Occipital lobe (tissue), 1 donor: ENCODE measurements at regions not wholly inside any gene's neighbourhood (a gene's known extent, or its start where the extent isn't known, plus 50 kb on each side); places are given as distances from the start of the nearest gene placed in this dataset.

Experiments used
- DNase-seq: peaks from one replicate; lab custom pipeline; 2025; lab: John Stamatoyannopoulos, UW

DNA sequence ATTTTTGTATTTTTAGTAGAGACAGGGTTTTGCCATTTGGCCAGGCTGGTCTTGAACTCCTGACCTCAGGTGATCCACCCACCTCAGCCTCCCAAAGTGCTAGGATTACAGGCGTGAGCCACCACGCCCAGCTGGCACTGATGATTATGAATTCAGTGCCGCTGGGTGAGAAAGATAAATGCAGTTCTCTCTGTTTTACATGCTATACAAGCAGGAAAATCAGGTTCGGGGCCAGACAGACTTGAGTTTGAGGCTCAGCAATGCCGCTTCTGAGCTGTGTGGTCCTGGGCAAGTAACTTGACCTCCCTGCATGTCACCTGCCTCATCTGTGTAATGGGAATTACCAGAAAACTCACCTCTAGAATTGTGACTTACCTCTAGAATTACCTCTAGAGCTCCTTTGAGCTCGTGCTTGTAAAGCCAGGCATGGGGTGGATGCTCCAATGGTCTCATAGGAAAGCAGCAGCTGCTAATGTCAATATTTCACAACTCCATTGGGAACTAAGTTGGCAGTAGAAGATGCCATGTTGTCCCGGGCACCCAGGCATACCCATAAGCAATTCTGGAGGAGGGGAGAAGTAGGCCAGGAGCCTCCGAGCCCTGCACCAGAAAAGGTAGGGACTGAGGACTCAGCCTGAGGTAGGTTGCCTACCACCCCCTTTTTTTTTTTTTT is 119.8 kb upstream of the SLC25A33 start:
- no peak for DNase-seq

DNA sequence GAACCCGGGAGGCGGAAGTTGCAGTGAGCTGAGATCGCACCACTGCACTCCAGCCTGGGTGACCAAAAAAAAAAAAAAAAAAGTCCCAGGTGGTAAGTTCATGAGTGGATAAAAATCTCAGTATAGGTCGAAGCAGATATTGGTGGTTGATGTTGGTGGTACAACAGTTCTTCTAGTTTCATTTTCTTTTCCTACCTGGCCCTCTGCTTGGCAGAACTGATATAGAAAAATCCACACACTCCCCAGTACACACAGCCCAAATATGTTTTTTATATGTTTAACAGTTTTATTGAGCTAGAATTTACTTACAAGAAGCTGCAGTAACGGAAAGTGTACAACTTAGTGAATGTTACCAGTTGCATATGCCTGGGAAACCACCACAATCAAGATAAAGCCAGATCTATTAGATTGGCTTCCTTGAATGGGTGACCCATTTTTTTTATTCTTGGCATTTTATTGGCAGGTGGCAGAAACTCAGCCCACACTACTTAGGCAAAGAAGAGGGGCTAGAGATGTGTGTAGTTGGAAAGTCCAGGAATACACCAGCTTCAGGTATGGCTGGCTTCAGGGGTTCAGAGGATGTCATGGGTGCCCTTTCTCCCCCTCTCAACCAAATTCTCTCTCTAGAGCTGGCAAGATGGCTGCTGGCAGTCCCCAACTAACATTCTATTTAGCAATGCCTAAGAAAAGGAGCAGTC is 118.3 kb upstream of the SLC25A33 start:
- no peak for DNase-seq

DNA sequence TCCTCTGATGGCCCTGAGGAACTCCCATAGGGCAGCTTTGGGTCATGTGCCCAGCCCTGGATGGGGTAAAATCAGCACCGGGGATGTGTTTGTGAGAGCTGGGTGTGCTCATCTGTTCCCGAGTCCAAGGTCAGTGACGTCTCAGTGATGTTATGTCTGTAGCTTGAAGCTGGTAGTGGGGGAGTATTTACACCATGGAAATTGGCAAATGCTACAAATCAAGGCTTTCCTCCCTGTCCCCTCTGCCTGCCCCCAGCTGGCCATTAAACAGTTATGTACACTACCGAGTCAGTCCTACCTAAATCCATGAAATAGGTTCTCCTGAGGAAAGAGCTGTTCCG is 117.8 kb upstream of the SLC25A33 start:
- DNase-seq = no peak

DNA sequence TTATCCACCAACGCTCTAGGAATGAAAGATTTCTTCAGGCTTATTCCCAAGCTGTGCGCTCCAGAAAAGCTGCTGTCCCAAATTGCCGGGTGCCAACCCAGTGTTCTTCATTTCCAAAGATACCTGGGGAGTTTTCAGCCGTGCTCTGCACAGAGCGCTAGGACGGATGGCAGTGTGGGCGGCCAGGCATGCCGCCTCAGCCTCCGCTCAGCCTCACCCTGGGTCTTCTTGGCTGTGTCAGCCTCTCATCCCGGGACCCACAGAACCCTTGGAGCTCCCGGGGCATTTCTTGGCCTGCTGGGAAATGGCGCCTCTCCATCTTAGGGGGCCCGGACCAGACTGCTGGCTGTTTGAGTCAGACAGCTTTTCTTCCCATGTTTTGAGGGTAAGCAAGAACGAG is 116.9 kb upstream of the SLC25A33 start:
- DNase-seq = no peak

DNA sequence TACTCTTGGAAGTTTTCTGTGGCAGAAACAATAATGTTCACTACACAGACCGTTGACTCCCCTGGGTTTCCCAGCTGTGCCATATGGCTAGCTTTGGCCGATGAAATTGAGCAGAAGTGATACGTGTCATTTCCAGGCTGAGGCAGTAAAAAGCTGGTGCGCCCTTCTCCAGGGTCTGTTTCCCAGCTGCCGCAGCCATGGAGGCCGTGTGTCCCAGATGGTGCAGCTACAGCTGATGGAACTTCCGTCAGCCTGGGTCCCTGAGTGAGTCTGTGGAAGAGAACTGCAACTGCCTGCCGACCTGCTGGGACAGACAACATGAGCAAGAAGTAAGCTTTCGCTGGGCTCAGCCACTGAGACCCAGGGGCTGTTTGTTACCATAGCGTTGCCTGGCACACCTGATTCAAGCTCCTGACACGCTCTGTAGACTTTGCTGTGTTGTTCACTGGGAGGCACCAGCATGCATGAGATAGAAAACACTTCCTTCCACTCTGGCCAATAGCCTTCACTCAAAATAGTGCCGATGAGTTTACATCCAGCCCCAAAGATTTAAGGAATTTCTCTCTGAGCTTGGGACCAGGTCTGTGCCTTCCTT is 116.3 kb upstream of the SLC25A33 start:
- DNase-seq = no peak

DNA sequence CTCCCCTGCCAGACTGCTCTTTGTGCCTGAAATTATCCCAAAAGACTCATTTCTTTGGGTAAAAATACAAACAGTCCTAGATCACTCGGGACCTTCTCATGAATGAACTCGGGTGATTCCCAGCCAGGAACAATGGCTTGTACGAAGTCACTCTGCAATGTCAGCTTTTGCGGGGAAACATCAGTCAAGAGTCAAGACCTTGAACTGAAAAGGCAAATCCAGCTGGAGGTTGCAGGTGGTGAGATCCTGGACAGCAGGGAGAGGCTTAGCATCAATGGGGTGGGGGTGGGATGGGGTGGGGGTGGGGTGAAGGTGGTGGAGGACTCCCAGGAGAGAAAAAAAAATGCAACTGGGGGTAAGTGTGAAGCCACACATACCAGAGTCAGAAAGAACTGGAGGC is 115.0 kb upstream of the SLC25A33 start:
- no peak for DNase-seq

DNA sequence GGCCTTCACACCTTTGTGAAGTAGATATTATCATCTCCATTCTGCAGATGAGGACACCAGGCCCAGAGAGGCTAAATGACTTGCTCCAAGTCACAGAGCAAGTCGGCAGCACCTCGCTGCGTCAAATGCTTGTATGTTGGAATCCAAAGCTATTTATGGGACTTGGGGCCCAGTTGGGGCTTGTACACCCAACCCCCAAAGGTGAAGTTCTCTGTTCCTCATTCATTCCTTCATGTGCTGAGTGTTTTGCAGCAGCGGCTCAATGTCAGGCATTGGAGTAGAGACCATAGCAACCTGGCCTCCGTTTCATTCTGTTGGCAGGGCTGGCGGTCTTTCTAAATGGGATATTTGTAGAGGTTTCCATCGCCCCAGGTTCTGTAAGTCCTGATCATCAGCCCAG is 113.4 kb upstream of the SLC25A33 start:
- DNase-seq = no peak

DNA sequence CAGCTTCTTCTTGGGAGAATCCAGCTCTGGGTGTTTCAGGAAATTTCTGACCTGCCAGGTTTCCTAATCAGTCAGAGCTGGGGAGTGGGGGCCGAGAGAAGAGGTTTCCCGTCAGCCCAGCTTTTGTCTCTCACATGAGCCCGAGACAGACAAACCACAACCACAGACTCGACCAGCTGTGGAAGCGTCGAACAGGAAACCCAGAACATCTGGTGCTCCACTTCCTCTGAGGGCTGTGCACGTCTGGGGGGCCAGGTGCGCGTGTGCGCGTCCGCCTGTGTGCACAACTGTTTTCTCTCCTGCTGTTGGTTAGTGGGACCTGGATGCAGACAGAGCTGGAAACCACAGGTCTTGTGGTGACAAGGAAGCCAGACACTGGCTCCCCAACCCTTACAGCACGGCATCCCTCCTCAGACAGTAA is 113.0 kb upstream of the SLC25A33 start:
- no peak for DNase-seq

DNA sequence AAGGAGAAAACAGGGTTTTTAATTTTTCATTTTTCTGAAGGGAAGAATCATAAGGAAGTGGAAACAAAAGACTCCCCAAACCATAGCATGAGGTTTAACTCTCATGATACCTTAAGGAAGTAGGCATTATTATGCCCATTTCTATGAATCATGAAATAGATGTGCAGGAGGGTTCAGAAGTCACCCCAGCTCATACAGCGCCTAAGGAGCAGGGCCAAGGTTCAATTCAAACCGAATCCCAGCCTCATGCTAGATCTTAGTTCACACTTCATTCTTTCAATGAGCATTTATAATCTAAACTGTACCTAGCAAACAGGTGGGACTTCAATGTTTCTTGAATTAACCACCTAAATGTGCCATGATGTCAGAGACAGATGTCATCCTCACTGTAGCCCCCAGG is 111.9 kb upstream of the SLC25A33 start:
- DNase-seq = no peak

DNA sequence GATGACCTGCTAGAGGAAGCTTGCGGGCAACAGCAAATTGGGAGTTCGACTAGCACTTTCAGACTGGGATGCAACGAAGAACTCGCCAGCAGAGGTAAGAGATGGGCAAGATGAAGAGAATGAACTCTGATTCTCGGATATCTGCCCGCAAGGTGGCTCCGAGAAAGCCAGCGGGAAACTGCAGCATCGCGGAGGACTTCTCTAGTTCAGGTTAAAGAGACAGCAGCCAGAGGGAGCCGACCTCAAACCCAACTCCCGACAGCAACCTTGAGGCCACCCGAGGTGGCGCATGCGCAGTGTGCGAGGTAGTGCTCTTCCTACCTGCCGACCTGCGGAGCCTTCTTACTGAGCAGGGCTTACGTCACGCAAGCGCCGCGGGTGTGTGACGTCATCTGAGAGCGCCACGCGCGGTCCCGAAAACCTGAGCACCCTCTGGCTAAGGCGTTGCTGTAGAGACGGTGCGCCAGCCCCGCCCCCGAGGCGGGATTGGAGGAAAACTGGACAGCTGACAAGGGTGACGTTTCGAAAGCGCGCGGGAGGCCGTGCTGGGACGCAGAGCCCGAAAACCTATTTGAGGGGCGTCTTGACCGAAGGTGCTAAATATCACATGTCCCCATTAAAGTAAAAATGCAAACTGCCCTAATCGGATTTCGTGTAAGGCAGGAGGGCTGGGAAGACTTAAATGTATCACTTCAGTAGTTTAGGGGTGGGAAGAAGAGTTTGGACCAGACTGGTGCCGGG is 110.5 kb upstream of the SLC25A33 start:
- peak; percentile 98 for DNase-seq

DNA sequence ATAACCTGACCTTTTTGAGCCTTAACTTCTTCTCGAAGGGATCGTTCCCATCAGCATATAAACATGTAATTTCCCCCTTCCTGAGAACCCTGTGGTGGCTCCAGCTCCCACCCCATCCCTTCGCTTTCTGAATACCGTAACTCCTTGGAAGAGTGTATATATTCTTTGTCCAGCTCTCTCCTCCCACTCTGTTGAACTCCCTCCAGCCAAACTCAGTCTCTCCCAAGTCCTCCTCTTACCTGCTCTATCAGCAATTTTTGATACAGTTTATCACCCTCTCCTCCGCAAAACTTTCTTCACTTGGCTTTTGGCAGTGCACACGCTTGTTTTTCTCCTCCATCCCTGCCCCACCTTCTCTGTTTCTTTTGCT is 109.9 kb upstream of the SLC25A33 start:
- no peak for DNase-seq

DNA sequence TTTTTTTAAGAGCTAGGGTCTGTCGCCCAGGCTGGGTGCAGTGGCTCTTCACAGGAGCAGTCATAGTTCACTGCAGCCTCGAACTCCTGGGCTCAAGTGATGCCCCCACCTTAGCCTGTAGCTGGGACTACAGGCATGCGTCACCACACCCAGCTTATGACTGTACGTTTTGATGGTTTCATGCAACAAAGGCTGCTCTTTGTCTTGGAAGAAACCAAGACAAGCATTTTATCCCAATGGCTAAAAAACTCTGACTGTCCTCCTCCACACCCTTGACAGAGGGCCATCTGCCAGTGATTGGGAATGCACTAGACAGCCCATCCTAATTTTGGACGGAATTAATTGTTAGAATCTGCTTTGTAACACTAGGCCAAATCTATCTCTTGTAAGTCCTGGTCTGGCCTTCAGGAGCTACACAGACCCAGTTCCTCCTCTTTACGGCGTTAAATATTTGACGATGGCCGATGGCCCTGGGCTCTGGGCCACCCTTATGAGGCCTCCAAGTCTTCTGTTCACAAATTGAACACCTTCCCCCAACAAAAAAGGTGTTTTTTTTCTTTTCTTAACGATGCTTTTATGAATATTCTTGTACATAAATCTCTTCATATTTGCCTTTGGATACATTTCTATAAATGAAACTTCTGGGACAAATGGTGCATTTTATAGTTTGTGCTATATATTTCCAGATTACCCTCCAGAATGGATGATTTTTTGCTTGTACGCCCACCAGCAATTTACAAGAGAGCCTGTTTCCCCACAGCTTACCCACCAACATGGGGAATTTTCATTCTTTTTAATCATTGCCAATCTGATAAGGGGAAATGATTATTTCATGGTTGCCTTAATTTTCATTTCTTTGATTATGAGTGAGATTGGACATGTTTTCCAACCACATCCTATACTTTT is 104.8 kb upstream of the SLC25A33 start:
- DNase-seq = no peak

DNA sequence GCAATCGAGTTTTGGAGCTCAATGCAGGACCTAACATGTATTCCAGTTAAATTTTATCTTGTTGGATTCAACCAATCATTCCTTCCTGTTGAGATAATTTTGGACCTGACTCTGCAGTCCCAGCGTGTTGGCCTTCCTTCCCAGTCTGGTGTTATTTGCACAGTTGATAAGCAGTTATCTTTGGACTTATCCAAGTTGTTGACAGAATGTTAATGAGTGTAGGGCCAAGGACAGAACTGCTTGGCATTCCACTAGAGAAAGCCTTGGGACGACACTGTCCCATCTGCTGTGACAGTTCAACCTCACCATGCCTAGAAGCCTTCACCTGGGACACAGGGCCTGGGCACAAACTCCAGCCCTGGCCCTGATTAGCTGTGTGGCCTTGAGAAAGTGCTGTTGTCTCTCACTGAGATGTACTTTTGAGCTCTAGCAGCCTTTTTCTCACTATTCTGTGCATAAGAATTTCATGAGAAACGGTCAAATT is 104.1 kb upstream of the SLC25A33 start:
- DNase-seq = no peak

DNA sequence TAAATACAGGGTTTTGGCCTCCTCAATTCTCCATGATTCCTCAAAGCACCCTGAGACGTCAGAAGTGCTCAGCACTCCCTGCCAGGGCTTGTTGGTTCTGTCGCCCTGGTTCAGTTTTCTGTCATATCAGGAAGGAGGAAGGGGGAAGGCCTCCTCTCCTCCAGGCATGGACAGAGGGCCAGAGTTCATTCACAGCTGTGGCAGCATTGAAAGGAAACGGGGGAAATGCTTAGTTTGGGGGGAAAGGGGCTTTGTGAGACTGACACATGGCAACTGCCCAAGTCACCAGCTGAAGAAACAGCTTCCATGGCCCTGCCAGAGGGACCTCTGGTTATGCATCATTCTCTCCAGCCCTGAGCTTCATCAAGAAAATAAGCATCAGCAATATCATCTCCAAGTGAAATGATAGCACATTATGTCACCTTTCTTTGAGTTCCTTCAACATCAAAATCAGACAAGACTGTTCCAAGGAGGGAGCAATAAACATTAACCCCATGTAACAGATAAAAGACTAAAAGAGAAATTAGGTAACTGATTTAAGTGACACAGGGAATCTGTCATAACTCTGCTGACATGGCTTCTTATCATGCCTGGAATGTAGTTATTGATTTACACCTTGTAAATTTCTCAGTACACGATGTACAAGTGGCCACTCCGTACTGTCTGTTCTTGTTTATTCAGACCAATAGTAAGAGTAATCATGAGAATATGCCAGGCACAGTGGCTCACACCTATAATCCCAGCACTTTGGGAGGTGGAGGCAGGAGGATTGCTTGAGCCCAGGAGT is 103.2 kb upstream of the SLC25A33 start:
- DNase-seq = no peak

DNA sequence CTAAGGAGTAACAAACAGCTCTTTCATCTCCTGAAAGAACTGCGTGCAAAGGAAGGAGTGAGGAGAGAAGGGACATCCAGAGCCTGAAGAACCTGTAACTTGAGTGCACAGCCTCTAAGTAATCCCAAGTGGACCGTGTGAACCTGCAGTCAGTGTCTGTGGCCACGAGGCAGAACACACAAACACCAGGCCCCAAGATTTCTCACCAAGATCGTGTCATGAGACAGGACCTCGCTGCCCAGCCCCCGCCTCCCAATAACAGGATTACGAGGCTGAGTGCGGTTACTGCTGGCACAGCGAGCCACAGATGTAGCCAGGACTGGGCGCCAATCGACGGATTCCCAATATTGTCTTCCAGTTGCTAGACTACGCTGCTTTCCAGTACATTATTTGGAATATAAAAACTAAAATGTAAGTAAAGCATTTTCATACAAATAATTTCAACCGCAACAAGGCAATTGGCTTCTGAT is 101.3 kb upstream of the SLC25A33 start:
- no peak for DNase-seq

DNA sequence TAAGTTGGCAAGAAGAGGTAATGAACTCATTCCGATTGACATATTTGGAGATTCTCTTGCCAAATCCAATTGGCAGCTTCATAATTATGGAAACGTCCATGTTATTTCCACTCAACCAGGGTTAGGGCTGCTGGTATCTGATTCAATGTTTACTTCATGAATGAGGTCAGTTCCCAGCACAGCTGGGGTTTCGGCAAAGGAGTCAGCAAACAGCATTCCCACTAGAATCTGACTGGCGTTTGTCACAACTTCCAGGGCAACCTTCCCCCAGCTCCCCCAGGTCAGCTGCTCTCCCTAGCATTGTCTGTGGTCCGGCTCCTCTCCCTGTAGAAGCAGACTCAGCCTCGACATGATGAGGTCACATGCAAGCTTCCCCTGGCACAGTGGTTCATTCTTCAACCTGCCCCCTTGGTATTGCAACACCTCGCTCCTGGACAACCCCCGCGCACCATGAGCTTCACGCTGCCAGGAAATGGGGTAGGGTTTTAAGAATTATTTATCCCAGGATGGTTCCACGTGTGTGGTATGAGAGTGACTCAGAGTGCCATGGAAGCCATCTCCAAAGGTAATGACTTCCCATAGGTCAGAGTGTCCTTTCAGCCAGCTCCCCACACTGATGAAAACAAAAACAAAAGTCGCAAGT is 100.7 kb upstream of the SLC25A33 start:
- peak; percentile 25 for DNase-seq

DNA sequence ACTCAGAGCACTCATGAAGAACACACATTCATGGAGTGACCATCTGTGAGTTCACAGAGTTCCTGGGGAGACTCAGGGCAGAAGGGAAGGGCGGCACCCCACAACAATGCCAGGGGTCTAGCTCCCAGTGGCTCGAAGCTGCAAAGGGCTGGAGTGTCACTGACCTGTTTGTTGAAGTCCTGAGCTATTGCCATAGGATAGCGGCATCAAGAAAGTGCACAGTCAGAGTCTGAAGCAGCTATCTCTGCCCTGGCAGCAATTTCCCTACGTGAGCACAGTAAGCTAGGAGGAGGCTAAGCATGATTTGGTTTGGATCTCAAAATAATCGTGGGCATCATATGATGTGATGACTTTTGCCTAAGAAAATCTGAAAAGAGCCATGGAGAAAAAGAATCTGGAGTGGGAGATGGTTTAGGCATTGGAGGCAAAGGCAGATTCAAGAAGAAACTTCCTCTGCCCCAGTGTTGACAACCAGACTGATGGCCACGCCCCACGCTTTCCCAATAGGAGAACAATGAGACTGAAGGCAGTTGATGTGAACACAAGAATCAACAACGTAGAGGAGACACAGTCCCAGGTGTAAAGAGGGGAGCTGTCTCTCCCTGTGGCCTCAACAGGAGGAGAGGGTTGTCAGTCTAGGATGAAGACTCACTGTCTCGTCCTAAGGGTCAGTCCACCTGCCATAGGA is 100.0 kb upstream of the SLC25A33 start:
- no peak for DNase-seq

DNA sequence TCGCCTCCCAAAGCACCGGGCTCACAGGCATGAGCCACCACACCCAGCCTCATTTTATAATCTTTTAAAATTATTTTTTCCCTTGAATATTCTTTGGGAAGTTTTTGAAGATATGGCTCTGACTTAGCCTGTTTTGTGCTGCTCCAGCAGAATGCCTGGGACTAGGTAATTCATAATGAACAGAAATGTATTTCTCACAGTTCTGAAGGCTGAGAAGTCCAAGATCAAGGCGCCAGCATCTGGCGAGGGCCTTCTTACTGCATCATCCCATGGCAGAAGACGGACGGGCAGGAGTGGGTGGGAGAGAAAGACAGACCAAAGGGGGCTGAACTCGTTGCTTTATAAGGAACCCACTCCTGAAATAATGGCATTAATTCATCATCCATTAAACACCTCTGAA is 99.0 kb upstream of the SLC25A33 start:
- no peak for DNase-seq

DNA sequence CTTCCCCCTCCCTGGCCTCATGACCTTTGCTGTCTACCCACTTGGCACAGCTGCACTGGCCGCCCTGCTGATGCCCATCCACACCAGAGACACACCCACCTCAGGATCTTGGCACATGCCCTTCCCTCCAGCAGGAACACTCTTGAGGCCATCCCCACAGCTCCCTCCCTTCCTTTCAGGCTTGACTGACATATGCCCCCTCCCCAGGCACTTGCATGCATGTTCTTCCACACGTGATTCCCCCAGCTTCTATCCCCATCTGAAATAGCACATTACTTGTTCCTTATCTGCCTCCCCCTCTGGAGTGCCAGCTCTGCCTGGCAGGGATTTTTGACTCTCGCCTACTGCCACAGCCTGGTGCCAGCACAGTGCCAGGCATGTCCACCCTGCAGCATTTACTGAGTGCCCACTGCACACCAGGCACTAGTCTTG is 98.5 kb upstream of the SLC25A33 start:
- peak; percentile 30 for DNase-seq
